Calu3 (cell line): ENCODE measurements at regions not wholly inside any gene's neighbourhood (a gene's known extent, or its start where the extent isn't known, plus 50 kb on each side); places are given as distances from the start of the nearest gene placed in this dataset.
"Not testable (repeated sequence)": the region's sequence is repeated elsewhere in the genome, so short reads cannot be mapped to it uniquely, and the experiment has no call there.

Experiments used
- BruUV-seq: library from RNA; stranded (reverse); fragments of 400-500 nt; replicated peaks from 2 replicates; lab custom pipeline; 2021; lab: Mats Ljungman, UMichigan
- CTCF ChIA-PET: fragments of 300-600 bp; sonication (Branson Sonifier 250); formaldehyde crosslinking; loops from one replicate; lab custom pipeline; 2022; ENCODE audit warnings: antibody characterized with exemption; lab: Charles Lee
- DNase-seq: peaks from one replicate; pipeline ENCODE4 v3.0.0; 2022
- H3K27ac Mint-ChIP-seq: one replicate; pipeline ENCODE4 v1.8.0; 2022; ENCODE audit warnings: mixed read lengths; ENCODE audit not compliant: unreplicated experiment
- H3K27me3 Mint-ChIP-seq: one replicate; pipeline ENCODE4 v1.8.0; 2022; ENCODE audit warnings: mixed read lengths; ENCODE audit not compliant: unreplicated experiment
- H3K36me3 Mint-ChIP-seq: one replicate; pipeline ENCODE4 v1.8.0; 2022; ENCODE audit warnings: mild to moderate bottlenecking, moderate library complexity, mixed read lengths; ENCODE audit not compliant: insufficient read depth, unreplicated experiment
- H3K4me1 Mint-ChIP-seq: one replicate; pipeline ENCODE4 v1.8.0; 2022; ENCODE audit warnings: mild to moderate bottlenecking, low read depth, mixed read lengths; ENCODE audit not compliant: unreplicated experiment
- H3K4me3 Mint-ChIP-seq: one replicate; pipeline ENCODE4 v1.8.0; 2022; ENCODE audit warnings: mild to moderate bottlenecking, low read depth, moderate library complexity, mixed read lengths; ENCODE audit not compliant: unreplicated experiment
- H3K9me3 Mint-ChIP-seq: one replicate; pipeline ENCODE4 v1.8.0; 2022; ENCODE audit warnings: low read depth, mixed read lengths; ENCODE audit not compliant: unreplicated experiment
- intact Hi-C: fragments of 100-400 bp; cut with micrococcal nuclease; formaldehyde crosslinking; loops from one replicate; pipeline ENCODE4 v1.10.0; 2022; ENCODE audit not compliant: unreplicated experiment
- TF ChIP-seq, protein P1 (sequence below): fragments of 200-600 bp; IDR thresholded peaks from one replicate; pipeline ENCODE4 v1.8.0; 2022; ENCODE audit warnings: antibody characterized with exemption; ENCODE audit not compliant: unreplicated experiment

DNA sequence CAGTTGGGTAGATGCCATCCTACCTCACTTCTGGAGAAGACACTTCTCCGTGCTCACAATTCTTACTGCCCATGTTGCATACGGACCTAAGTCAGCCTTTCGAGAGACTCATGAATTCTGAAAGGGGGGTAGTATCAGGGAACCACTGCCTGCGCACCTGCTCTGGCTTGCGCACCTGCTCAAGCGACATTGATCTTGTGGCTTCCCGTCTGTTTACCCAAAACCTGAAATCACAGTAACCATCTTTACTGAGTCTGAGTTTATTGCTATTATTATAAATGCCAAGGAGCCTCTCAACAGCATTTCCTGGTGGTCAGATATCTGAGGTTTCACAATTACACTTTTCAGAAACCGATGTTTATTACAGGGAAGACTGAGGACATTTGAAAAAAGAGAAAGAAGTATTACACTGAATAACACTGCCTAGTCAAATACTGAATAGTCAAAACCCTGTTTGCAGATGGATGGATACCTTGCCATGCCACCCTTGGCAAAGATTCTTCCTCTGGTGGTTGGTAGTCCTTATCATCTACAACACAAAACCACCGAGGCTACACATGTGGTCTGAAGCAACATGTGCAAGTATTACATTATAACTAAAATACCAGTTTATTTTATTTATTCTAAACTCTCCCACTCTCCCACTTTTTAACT, 208.7 kb downstream of the SIPA1L2 start:
- intact Hi-C loops, result no loop called here
- no TSS peak for BruUV-seq
- no peaks in the 10 kb centered on the region for H3K4me1 Mint-ChIP-seq
- H3K4me3 Mint-ChIP-seq, result no peak overlapping the region
- peaks cover 5% of the 10 kb centered on the region for H3K9me3 Mint-ChIP-seq
- no peaks in the 10 kb centered on the region for H3K27me3 Mint-ChIP-seq
- TF ChIP-seq, protein P1, sequence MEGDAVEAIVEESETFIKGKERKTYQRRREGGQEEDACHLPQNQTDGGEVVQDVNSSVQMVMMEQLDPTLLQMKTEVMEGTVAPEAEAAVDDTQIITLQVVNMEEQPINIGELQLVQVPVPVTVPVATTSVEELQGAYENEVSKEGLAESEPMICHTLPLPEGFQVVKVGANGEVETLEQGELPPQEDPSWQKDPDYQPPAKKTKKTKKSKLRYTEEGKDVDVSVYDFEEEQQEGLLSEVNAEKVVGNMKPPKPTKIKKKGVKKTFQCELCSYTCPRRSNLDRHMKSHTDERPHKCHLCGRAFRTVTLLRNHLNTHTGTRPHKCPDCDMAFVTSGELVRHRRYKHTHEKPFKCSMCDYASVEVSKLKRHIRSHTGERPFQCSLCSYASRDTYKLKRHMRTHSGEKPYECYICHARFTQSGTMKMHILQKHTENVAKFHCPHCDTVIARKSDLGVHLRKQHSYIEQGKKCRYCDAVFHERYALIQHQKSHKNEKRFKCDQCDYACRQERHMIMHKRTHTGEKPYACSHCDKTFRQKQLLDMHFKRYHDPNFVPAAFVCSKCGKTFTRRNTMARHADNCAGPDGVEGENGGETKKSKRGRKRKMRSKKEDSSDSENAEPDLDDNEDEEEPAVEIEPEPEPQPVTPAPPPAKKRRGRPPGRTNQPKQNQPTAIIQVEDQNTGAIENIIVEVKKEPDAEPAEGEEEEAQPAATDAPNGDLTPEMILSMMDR, result no peak
- no peaks in the 10 kb centered on the region for H3K36me3 Mint-ChIP-seq
- H3K27ac Mint-ChIP-seq, result no peak overlapping the region
- no peak for DNase-seq
- CTCF ChIA-PET, result interaction anchor here (0.6 kb wide), 1 partner anchor 120 kb away, joined by 3 read pairs; no protein-coding TSS in a partner anchor

DNA sequence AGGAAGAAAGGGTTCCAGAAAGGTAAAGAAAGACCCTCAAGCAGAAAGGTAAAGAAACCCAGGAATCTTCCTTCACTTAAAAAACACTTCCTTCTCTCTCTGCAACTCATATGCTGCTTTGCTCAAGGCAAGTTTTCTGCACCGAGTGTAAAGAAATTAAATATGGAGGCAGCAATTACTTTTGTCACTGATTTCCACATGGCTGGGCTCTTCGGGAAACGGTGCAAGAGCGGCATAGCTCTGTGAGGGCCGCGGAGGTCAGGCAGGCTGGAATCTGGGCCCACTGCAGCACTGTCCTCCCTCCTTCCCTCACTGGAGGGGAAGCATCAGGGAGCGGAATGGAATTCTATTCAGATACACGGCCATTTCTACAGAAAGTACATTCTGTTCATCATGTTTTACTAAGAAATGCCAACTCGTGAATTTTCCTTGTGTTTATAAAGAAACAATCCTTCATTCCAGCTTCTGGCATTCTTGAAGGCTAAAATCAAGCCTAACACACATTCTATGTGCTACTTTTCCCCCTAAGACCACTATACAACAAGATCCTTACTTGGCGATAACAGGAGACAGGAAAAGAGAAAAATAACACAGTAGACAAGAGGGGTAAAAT, 212.2 kb downstream of the SIPA1L2 start:
- DNase-seq, result no peak
- H3K9me3 Mint-ChIP-seq, result peaks cover 8% of the 10 kb centered on the region
- TF ChIP-seq, protein P1, result no peak
- no TSS peak for BruUV-seq
- CTCF ChIA-PET, result interaction anchor here (0.6 kb wide), 2 partner anchors 97 to 596 kb away, joined by 3 to 4 read pairs; no protein-coding TSS in a partner anchor
- intact Hi-C loops, result no loop called here
- no peaks in the 10 kb centered on the region for H3K27me3 Mint-ChIP-seq
- no peaks in the 10 kb centered on the region for H3K4me1 Mint-ChIP-seq
- H3K27ac Mint-ChIP-seq, result no peak overlapping the region
- H3K4me3 Mint-ChIP-seq, result no peak overlapping the region
- no peaks in the 10 kb centered on the region for H3K36me3 Mint-ChIP-seq

DNA sequence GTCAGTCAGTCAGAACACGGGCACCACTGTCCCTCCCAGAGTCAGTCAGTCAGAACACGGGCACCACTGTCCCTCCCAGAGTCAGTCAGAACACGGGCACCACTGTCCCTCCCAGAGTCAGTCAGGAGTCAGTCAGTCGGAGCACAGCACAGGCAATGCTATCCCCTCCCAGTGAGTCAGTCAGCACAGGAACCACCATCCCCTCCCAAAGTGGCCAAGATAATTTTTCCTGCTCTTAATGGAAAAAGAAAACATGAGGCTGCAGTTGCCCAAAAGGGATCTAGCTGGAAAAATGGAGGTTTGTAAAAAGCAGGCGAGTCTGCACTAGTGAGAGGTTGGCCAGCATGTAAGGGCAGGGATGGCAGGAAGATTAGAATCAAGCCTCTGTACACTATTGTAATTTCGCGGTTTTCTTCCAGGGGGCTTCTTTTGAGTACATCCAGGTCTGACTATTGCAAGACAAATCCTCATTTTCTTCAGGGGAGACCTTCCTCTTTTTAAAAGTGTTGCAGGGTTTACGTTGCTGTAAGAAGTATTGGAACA, 213.8 kb downstream of the SIPA1L2 start:
- BruUV-seq, result no TSS peak
- intact Hi-C loops, result no loop called here
- no peak overlapping the region for H3K27ac Mint-ChIP-seq
- DNase-seq, result no peak
- H3K4me1 Mint-ChIP-seq, result no peaks in the 10 kb centered on the region
- TF ChIP-seq, protein P1, result no peak
- CTCF ChIA-PET, result no interaction called here
- H3K36me3 Mint-ChIP-seq, result no peaks in the 10 kb centered on the region
- H3K4me3 Mint-ChIP-seq, result no peak overlapping the region
- H3K27me3 Mint-ChIP-seq, result no peaks in the 10 kb centered on the region
- peaks cover 8% of the 10 kb centered on the region for H3K9me3 Mint-ChIP-seq

DNA sequence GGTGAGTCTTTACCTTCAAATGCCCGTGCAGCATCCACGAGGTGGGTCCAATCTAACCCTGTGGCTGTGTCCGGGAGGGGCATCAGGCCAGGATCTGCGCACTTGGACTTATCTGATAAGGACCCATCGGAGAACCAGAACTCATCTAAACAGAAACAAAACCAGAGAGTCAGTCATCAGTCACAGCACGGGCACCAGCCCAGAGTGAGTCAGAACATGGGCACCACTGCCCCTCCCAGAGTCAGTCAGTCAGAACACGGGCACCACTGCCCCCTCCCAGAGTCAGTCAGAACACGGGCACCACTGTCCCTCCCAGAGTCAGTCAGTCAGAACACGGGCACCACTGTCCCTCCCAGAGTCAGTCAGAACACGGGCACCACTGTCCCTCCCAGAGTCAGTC, 214.5 kb downstream of the SIPA1L2 start:
- H3K4me1 Mint-ChIP-seq, DNase-seq, H3K4me3 Mint-ChIP-seq, CTCF ChIA-PET, H3K9me3 Mint-ChIP-seq, H3K27me3 Mint-ChIP-seq, H3K27ac Mint-ChIP-seq, H3K36me3 Mint-ChIP-seq, BruUV-seq, intact Hi-C loops: not testable (repeated sequence)
